ENCODE measurements at regions not wholly inside any gene's neighbourhood (a gene's known extent, or its start where the extent isn't known, plus 50 kb on each side); places are given as distances from the start of the nearest gene placed in this dataset.

GRCh38 chr7:35420656-35421055, 166.8 kb upstream of the TBX20 start:
- H3K4me3 Mint-ChIP-seq = no peak overlapping the region

GRCh38 chr7:35419391-35419755, 165.5 kb upstream of the TBX20 start:
- Mint-ChIP-seq H3K9me3 (no peaks in the 10 kb centered on the region), H3K4me1 (ENCODE audit: low read depth) (no peaks in the 10 kb centered on the region), H3K36me3 (ENCODE audit: low read depth) (no peaks in the 10 kb centered on the region), H3K27me3 (ENCODE audit: low read depth) (peaks cover 4% of the 10 kb centered on the region), H3K27ac (no peak overlapping the region), H3K4me3 (no peak overlapping the region)

More at GRCh38 chr7:35420656-35421055, 166.8 kb upstream of the TBX20 start:
- Mint-ChIP-seq H3K27ac (no peak overlapping the region), H3K36me3 (ENCODE audit: low read depth) (no peaks in the 10 kb centered on the region), H3K27me3 (ENCODE audit: low read depth) (peaks cover 4% of the 10 kb centered on the region), H3K9me3 (no peaks in the 10 kb centered on the region), H3K4me1 (ENCODE audit: low read depth) (no peaks in the 10 kb centered on the region)

GRCh38 chr7:35418716-35419390, 165.0 kb upstream of the TBX20 start:
- peaks cover 4% of the 10 kb centered on the region for H3K27me3 Mint-ChIP-seq (ENCODE audit: low read depth)
- H3K27ac Mint-ChIP-seq = no peak overlapping the region
- H3K9me3 Mint-ChIP-seq = no peaks in the 10 kb centered on the region
- no peak overlapping the region for H3K4me3 Mint-ChIP-seq
- H3K4me1 Mint-ChIP-seq (ENCODE audit: low read depth) = no peaks in the 10 kb centered on the region
- no peaks in the 10 kb centered on the region for H3K36me3 Mint-ChIP-seq (ENCODE audit: low read depth)

- no peak overlapping the region for H3K27ac Mint-ChIP-seq
- H3K4me3 Mint-ChIP-seq = no peak overlapping the region
- no peaks in the 10 kb centered on the region for H3K9me3 Mint-ChIP-seq
- no peaks in the 10 kb centered on the region for H3K4me1 Mint-ChIP-seq (ENCODE audit: low read depth)
- no peaks in the 10 kb centered on the region for H3K36me3 Mint-ChIP-seq (ENCODE audit: low read depth)
- H3K27me3 Mint-ChIP-seq (ENCODE audit: low read depth) = peaks cover 4% of the 10 kb centered on the region
Measured at GRCh38 chr7:35416568-35416967, 162.7 kb upstream of the TBX20 start.

GRCh38 chr7:35415411-35415822, 161.5 kb upstream of the TBX20 start:
- Mint-ChIP-seq H3K27me3 (ENCODE audit: low read depth) (peaks cover 4% of the 10 kb centered on the region), H3K9me3 (no peaks in the 10 kb centered on the region), H3K4me3 (no peak overlapping the region)

GRCh38 chr7:35411331-35411730, 157.4 kb upstream of the TBX20 start:
- no peaks in the 10 kb centered on the region for H3K36me3 Mint-ChIP-seq (ENCODE audit: low read depth)
- no peaks in the 10 kb centered on the region for H3K27me3 Mint-ChIP-seq (ENCODE audit: low read depth)
- H3K4me1 Mint-ChIP-seq (ENCODE audit: low read depth) = no peaks in the 10 kb centered on the region
- no peaks in the 10 kb centered on the region for H3K9me3 Mint-ChIP-seq
- H3K4me3 Mint-ChIP-seq = no peak overlapping the region
- no peak overlapping the region for H3K27ac Mint-ChIP-seq

More at GRCh38 chr7:35415411-35415822, 161.5 kb upstream of the TBX20 start:
- no peak overlapping the region for H3K27ac Mint-ChIP-seq
- H3K4me1 Mint-ChIP-seq (ENCODE audit: low read depth) = no peaks in the 10 kb centered on the region
- H3K36me3 Mint-ChIP-seq (ENCODE audit: low read depth) = no peaks in the 10 kb centered on the region

GRCh38 chr7:35405461-35405860, 151.6 kb upstream of the TBX20 start:
- H3K36me3 Mint-ChIP-seq (ENCODE audit: low read depth) = no peaks in the 10 kb centered on the region
- no peaks in the 10 kb centered on the region for H3K9me3 Mint-ChIP-seq
- no peak overlapping the region for H3K4me3 Mint-ChIP-seq
- no peaks in the 10 kb centered on the region for H3K4me1 Mint-ChIP-seq (ENCODE audit: low read depth)
- peaks cover 3% of the 10 kb centered on the region for H3K27me3 Mint-ChIP-seq (ENCODE audit: low read depth)
- H3K27ac Mint-ChIP-seq = no peak overlapping the region

GRCh38 chr7:35401217-35401879, 147.4 kb upstream of the TBX20 start:
- Mint-ChIP-seq H3K4me3 (no peak overlapping the region), H3K27me3 (ENCODE audit: low read depth) (peaks cover 3% of the 10 kb centered on the region), H3K36me3 (ENCODE audit: low read depth) (no peaks in the 10 kb centered on the region)

GRCh38 chr7:35399840-35400239, 145.9 kb upstream of the TBX20 start:
- Mint-ChIP-seq H3K4me3 (no peak overlapping the region), H3K4me1 (ENCODE audit: low read depth) (no peaks in the 10 kb centered on the region), H3K36me3 (ENCODE audit: low read depth) (no peaks in the 10 kb centered on the region), H3K9me3 (no peaks in the 10 kb centered on the region), H3K27me3 (ENCODE audit: low read depth) (peaks cover 3% of the 10 kb centered on the region), H3K27ac (no peak overlapping the region)

More at GRCh38 chr7:35401217-35401879, 147.4 kb upstream of the TBX20 start:
- Mint-ChIP-seq H3K4me1 (ENCODE audit: low read depth) (no peaks in the 10 kb centered on the region), H3K27ac (no peak overlapping the region), H3K9me3 (no peaks in the 10 kb centered on the region)

- no peaks in the 10 kb centered on the region for H3K9me3 Mint-ChIP-seq
- H3K4me3 Mint-ChIP-seq = no peak overlapping the region
- H3K4me1 Mint-ChIP-seq (ENCODE audit: low read depth) = no peaks in the 10 kb centered on the region
- no peak overlapping the region for H3K27ac Mint-ChIP-seq
- no peaks in the 10 kb centered on the region for H3K36me3 Mint-ChIP-seq (ENCODE audit: low read depth)
- peaks cover 3% of the 10 kb centered on the region for H3K27me3 Mint-ChIP-seq (ENCODE audit: low read depth)
Measured at GRCh38 chr7:35399216-35399615, 145.3 kb upstream of the TBX20 start.

- Mint-ChIP-seq H3K4me3 (no peak overlapping the region), H3K27ac (no peak overlapping the region)
Measured at GRCh38 chr7:35398518-35398917, 144.6 kb upstream of the TBX20 start.

GRCh38 chr7:35390146-35390545, 136.2 kb upstream of the TBX20 start:
- no peaks in the 10 kb centered on the region for H3K27me3 Mint-ChIP-seq (ENCODE audit: low read depth)
- no peak overlapping the region for H3K27ac Mint-ChIP-seq
- H3K36me3 Mint-ChIP-seq (ENCODE audit: low read depth) = no peaks in the 10 kb centered on the region
- H3K4me3 Mint-ChIP-seq = no peak overlapping the region
- H3K9me3 Mint-ChIP-seq = no peaks in the 10 kb centered on the region
- no peaks in the 10 kb centered on the region for H3K4me1 Mint-ChIP-seq (ENCODE audit: low read depth)

More at GRCh38 chr7:35398518-35398917, 144.6 kb upstream of the TBX20 start:
- no peaks in the 10 kb centered on the region for H3K9me3 Mint-ChIP-seq
- no peaks in the 10 kb centered on the region for H3K4me1 Mint-ChIP-seq (ENCODE audit: low read depth)
- no peaks in the 10 kb centered on the region for H3K36me3 Mint-ChIP-seq (ENCODE audit: low read depth)
- peaks cover 3% of the 10 kb centered on the region for H3K27me3 Mint-ChIP-seq (ENCODE audit: low read depth)

- H3K4me1 Mint-ChIP-seq (ENCODE audit: low read depth) = no peaks in the 10 kb centered on the region
- no peak overlapping the region for H3K4me3 Mint-ChIP-seq
- no peaks in the 10 kb centered on the region for H3K36me3 Mint-ChIP-seq (ENCODE audit: low read depth)
- H3K27ac Mint-ChIP-seq = no peak overlapping the region
- H3K9me3 Mint-ChIP-seq = no peaks in the 10 kb centered on the region
- no peaks in the 10 kb centered on the region for H3K27me3 Mint-ChIP-seq (ENCODE audit: low read depth)
Measured at GRCh38 chr7:35389636-35390035, 135.7 kb upstream of the TBX20 start.

- H3K27ac Mint-ChIP-seq = no peak overlapping the region
- no peaks in the 10 kb centered on the region for H3K36me3 Mint-ChIP-seq (ENCODE audit: low read depth)
- H3K9me3 Mint-ChIP-seq = no peaks in the 10 kb centered on the region
- no peaks in the 10 kb centered on the region for H3K4me1 Mint-ChIP-seq (ENCODE audit: low read depth)
- peaks cover 3% of the 10 kb centered on the region for H3K27me3 Mint-ChIP-seq (ENCODE audit: low read depth)
- no peak overlapping the region for H3K4me3 Mint-ChIP-seq
Measured at GRCh38 chr7:35386816-35387706, 133.2 kb upstream of the TBX20 start.

Measured in T-helper 1 cell treated with Interleukin-12 subunit alpha and Interleukin-12 subunit beta and Interleukin-4 antibody, amounts not matched to agents 30 μg/mL and 1 μg/mL, for 36 hours (primary cell).